ENCODE measurements at regions not wholly inside any gene's neighbourhood (a gene's known extent, or its start where the extent isn't known, plus 50 kb on each side); places are given as distances from the start of the nearest gene placed in this dataset.
"Not testable (repeated sequence)": the region's sequence is repeated elsewhere in the genome, so short reads cannot be mapped to it uniquely, and the experiment has no call there.

DNA sequence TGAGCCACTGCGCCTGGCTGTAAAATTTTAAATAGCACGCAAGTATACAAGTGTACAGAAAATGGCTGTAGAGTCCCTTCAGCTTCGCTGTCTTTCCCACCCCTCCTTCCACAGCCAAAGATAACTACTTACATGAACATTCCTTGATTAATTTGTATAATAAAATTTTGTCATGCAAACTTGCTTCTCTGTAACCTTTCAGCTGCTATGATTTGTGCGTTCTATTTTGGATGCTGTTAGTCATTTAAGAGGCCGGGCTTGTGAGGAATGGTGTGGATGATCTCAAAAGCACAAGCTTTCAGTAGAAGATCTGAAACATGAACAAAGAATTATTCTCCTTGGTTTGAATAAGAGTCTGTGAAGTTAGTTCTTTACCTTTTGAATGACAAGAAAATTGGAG is 115.0 kb upstream of the TLE1 start:
- H3K9me3 ChIP-seq (ENCODE audit: low read depth, low read length, poor library complexity, severe bottlenecking): no peaks in the 10 kb centered on the region
- DNase-seq (ENCODE audit: low spot score): no peak
- ChIA-PET CTCF (no interaction called here), POLR2A (ENCODE audit: low non-redundant PET) (no interaction called here)
- no peak overlapping the region for H3K27ac ChIP-seq (ENCODE audit: low read depth, low read length, poor library complexity, severe bottlenecking)
- no peaks in the 10 kb centered on the region for H3K27me3 ChIP-seq (replicated peaks; ENCODE audit: insufficient read depth, low read depth, low read length, poor library complexity)
- intact Hi-C loops (cut with micrococcal nuclease; ENCODE audit: unreplicated experiment): no loop called here
- no peaks in the 10 kb centered on the region for H3K4me1 ChIP-seq (ENCODE audit: insufficient read depth, low read length, poor library complexity, severe bottlenecking)
- TF ChIP-seq, protein P1, sequence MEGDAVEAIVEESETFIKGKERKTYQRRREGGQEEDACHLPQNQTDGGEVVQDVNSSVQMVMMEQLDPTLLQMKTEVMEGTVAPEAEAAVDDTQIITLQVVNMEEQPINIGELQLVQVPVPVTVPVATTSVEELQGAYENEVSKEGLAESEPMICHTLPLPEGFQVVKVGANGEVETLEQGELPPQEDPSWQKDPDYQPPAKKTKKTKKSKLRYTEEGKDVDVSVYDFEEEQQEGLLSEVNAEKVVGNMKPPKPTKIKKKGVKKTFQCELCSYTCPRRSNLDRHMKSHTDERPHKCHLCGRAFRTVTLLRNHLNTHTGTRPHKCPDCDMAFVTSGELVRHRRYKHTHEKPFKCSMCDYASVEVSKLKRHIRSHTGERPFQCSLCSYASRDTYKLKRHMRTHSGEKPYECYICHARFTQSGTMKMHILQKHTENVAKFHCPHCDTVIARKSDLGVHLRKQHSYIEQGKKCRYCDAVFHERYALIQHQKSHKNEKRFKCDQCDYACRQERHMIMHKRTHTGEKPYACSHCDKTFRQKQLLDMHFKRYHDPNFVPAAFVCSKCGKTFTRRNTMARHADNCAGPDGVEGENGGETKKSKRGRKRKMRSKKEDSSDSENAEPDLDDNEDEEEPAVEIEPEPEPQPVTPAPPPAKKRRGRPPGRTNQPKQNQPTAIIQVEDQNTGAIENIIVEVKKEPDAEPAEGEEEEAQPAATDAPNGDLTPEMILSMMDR (conservative IDR thresholded peaks at IDR 0.05; ENCODE audit: low read depth, low read length): no peak
- TF ChIP-seq EZH2 (IDR thresholded peaks at IDR 0.05; ENCODE audit: borderline replicate concordance, low read depth, low read length, poor library complexity, severe bottlenecking): no peak
- no TSS peak for BruUV-seq (replicated peaks)
- H3K4me3 ChIP-seq (ENCODE audit: low read depth, low read length, poor library complexity, severe bottlenecking): no peak overlapping the region
- no peaks in the 10 kb centered on the region for H3K36me3 ChIP-seq (ENCODE audit: insufficient read depth, low read length, poor library complexity, severe bottlenecking)

DNA sequence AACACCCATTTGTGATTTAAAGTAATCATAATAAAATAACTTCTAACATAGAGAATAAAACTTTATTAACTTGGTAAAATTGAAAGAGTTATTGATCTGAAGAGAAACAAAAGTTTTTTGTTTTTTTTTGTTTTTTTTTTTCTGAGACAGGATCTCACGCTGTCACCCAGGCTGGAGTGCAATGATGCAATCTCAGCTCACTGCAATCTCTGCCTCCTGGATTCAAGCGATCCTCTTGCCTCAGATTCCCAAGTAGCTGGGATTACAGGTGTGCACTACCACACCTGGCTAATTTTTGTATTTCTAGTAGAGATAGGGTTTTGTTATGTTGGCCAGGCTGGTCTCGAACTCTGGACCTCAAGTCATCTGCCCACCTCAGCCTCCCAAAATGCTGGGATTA is 116.5 kb upstream of the SPATA31D4 start:
- BruUV-seq (replicated peaks); H3K27me3 ChIP-seq (replicated peaks; ENCODE audit: insufficient read depth, low read depth, low read length, poor library complexity); H3K4me3 ChIP-seq (ENCODE audit: low read depth, low read length, poor library complexity, severe bottlenecking); intact Hi-C loops (cut with micrococcal nuclease; ENCODE audit: unreplicated experiment); H3K9me3 ChIP-seq (ENCODE audit: low read depth, low read length, poor library complexity, severe bottlenecking); H3K36me3 ChIP-seq (ENCODE audit: insufficient read depth, low read length, poor library complexity, severe bottlenecking); DNase-seq (ENCODE audit: low spot score); POLR2A ChIA-PET (ENCODE audit: low non-redundant PET); H3K4me1 ChIP-seq (ENCODE audit: insufficient read depth, low read length, poor library complexity, severe bottlenecking); CTCF ChIA-PET; H3K27ac ChIP-seq (ENCODE audit: low read depth, low read length, poor library complexity, severe bottlenecking): not testable (repeated sequence)

GRCh38 chr9:81814401-81814793 is 113.8 kb upstream of the SPATA31D4 start:
- POLR2A ChIA-PET (ENCODE audit: low non-redundant PET): no interaction called here
- Histone ChIP-seq H3K4me1 (ENCODE audit: insufficient read depth, low read length, poor library complexity, severe bottlenecking) (no peaks in the 10 kb centered on the region), H3K36me3 (ENCODE audit: insufficient read depth, low read length, poor library complexity, severe bottlenecking) (no peaks in the 10 kb centered on the region), H3K9me3 (ENCODE audit: low read depth, low read length, poor library complexity, severe bottlenecking) (no peaks in the 10 kb centered on the region), H3K4me3 (ENCODE audit: low read depth, low read length, poor library complexity, severe bottlenecking) (no peak overlapping the region), H3K27ac (ENCODE audit: low read depth, low read length, poor library complexity, severe bottlenecking) (no peak overlapping the region), H3K27me3 (replicated peaks; ENCODE audit: insufficient read depth, low read depth, low read length, poor library complexity) (no peaks in the 10 kb centered on the region)
- BruUV-seq (replicated peaks): no TSS peak
- TF ChIP-seq, protein P1 (conservative IDR thresholded peaks at IDR 0.05; ENCODE audit: low read depth, low read length): no peak
- no peak for TF ChIP-seq EZH2 (IDR thresholded peaks at IDR 0.05; ENCODE audit: borderline replicate concordance, low read depth, low read length, poor library complexity, severe bottlenecking)
- intact Hi-C loops (cut with micrococcal nuclease; ENCODE audit: unreplicated experiment): no loop called here
- DNase-seq (ENCODE audit: low spot score): no peak
- CTCF ChIA-PET: no interaction called here

DNA sequence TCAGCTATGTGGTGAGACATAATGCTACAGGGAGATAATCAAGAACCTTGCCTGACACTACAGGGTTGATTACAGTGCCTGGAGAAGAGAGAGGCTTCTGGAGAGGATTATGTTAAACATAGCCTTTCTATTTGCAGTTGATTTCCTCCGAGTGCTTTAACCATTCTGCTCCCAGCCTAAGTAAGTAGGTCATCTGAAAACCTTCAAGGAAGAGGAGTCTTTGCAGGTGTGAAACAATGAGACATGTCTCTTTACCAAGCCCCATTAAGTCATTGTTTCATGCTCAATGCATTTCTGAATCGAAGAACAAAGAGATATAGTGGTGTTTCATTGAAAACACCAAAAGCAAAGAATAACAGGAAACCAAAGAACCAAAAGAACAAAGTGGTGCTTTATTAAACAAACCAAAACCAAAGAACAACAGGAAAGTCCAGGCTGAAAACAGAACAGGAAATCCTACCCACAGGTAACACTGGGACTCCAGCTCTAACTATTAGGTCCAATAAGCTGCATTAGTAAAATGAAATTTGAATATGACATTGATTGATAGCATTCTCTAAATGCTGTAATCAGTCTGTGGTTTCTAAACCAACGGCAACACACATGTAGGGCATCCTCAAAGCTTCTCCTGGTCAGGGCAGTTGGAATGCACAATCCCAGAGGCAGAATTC is 113.3 kb upstream of the SPATA31D4 start:
- intact Hi-C loops (cut with micrococcal nuclease; ENCODE audit: unreplicated experiment): no loop called here
- CTCF ChIA-PET: no interaction called here

More for the DNA sequence above, 113.3 kb upstream of the SPATA31D4 start:
- H3K36me3 ChIP-seq (ENCODE audit: insufficient read depth, low read length, poor library complexity, severe bottlenecking): no peaks in the 10 kb centered on the region
- no peak for TF ChIP-seq EZH2 (IDR thresholded peaks at IDR 0.05; ENCODE audit: borderline replicate concordance, low read depth, low read length, poor library complexity, severe bottlenecking)
- TF ChIP-seq, protein P1 (conservative IDR thresholded peaks at IDR 0.05; ENCODE audit: low read depth, low read length): no peak
- H3K27me3 ChIP-seq (replicated peaks; ENCODE audit: insufficient read depth, low read depth, low read length, poor library complexity): no peaks in the 10 kb centered on the region
- BruUV-seq (replicated peaks): no TSS peak
- no peak overlapping the region for H3K4me3 ChIP-seq (ENCODE audit: low read depth, low read length, poor library complexity, severe bottlenecking)
- POLR2A ChIA-PET (ENCODE audit: low non-redundant PET): no interaction called here
- DNase-seq (ENCODE audit: low spot score): no peak
- no peaks in the 10 kb centered on the region for H3K9me3 ChIP-seq (ENCODE audit: low read depth, low read length, poor library complexity, severe bottlenecking)
- no peaks in the 10 kb centered on the region for H3K4me1 ChIP-seq (ENCODE audit: insufficient read depth, low read length, poor library complexity, severe bottlenecking)
- H3K27ac ChIP-seq (ENCODE audit: low read depth, low read length, poor library complexity, severe bottlenecking): no peak overlapping the region
